NCI-H2171 treated with DMSO at 0.1 percent for 48 hours (cell line): ENCODE measurements at regions not wholly inside any gene's neighbourhood (a gene's known extent, or its start where the extent isn't known, plus 50 kb on each side); places are given as distances from the start of the nearest gene placed in this dataset.
"Not testable (repeated sequence)": the region's sequence is repeated elsewhere in the genome, so short reads cannot be mapped to it uniquely, and the experiment has no call there.

Experiments
- DNase-seq: peaks from one replicate; lab custom pipeline; 2025; lab: John Stamatoyannopoulos, UW

DNA sequence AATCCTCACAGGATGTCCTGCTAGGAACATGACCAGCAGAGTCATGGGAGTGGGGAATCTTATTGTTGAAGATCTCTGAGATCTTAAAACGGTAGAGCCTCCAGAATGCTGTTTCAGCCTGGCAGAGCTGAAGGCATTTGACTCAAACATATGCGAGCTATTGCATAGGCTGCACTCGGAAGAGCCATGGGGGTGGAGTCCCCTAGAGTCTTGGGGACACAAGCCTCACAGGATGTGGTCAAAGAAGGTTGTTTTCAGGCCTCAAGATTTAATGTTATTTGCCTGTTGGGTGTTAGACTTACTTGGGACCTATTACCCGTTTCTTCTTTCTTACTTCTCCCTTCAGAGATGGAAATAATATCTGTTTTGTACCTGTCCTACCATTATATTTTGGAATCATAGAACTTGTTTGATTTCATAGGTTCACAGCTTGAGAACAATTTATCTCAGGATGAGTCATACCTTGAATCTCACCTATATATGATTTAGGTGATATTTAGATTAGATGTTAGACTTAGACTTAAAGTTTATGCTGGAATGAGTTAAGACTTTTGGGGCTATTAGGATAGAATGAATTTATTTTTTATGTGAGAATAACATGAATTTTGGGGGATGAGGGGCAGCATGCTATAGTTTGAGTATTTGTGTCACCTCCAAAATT lies 172.2 kb upstream of the ATP2B1 start:
- DNase-seq, result no peak

- no peak for DNase-seq
Observed at GRCh38 chr12:89879766-89880165, 171.1 kb upstream of the ATP2B1 start.

- no peak for DNase-seq
Observed at GRCh38 chr12:89878950-89879349, 170.3 kb upstream of the ATP2B1 start.

DNA sequence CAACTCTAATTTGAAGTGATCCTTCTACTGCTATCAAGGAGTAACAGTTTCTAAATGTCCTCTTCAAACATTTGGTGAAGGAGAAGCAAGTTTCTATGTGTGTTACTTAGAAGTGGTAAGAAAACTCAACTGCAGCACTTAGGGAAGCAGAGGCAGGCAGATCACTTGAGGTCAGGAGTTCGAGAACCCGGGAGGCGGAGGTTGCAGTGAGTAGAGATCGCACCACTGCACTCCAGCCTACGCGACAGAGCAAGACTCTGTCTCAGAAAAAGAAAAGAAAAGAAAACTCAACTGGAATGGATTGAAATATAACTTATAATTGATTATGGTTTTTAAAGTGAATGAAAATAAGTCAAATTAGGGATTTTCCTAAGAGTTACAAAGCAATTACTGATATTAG lies 169.7 kb upstream of the ATP2B1 start:
- no peak for DNase-seq

DNA sequence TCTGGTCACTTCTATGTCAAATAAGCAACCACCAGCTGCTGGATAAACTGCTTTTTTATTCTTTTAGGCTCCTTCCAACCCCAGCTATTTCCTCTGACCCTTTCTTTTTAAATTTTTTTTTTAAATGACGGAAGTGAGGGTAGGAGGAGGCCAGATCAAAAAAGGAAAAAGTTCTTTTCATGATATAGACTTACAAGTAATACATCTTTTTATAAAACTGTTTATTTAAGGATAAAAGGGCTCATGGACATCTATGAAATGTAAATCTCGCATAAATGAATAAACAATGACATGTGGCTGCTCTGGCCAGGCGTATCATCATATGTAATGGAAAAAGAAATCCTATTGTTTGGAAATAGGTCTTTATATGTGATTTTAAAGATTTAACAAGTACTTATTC lies 169.0 kb upstream of the ATP2B1 start:
- DNase-seq, result no peak

DNA sequence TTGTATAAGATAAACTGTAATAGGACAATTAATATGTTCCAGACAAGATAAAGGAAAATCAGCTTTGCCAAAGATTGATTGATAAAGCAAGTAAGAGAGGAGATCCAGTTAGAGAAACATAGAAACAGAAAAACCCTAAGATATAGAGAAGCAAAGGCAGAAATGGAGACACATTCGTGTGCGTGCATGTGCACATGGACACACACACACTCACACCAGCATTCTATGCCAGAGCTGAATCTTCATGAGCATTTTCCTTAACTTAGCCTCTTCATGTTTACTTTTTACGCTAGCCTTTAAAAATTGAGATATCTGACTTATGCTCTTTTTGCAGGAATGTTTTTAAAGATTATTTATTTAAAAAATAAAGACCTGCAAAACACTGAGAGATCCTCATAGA lies 168.5 kb upstream of the ATP2B1 start:
- no peak for DNase-seq

GRCh38 chr12:89875809-89876208 lies 167.2 kb upstream of the ATP2B1 start:
- peak; percentile 26 for DNase-seq

- DNase-seq, result no peak
Observed at GRCh38 chr12:89875225-89875624, 166.6 kb upstream of the ATP2B1 start.

DNA sequence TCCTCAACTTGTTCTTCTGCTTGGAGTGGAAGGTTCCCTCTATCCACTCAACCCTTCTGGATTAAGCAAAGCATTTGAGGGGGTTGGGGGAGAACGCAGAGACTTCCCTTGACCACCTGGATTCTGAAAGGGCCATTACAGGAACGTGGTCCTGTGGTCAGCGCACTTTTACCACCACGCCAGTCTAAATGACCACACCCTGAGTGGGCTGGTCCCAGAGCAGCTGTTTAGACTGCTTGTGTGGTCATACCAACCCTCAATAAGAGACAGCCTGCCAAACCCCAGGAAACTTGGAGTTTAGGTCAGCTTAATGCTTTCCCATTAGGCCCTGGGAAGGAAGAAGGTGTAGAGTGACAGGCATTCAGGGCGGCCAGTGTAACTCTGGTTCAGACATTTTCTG lies 165.5 kb upstream of the ATP2B1 start:
- DNase-seq, result no peak

DNA sequence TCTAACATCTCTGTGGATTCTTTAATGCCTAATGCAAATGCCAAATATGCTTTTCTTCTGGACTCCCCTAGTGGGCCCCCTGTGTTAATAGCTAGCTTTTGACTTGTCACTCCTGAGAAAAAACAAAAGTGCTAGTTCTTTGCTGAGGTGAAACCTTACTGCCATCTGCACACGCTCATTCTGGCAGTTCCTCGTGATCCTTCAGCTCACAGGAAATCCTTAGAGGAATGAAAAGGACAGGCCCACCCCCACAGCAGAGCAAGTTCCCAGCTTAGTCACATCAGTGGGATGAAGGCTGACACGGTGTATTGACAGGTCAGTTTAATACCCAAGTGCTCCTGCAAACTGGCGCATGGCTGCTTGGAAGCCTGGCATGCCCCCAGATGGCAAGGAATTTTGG lies 165.1 kb upstream of the ATP2B1 start:
- DNase-seq, result no peak

- DNase-seq, result no peak
Observed at GRCh38 chr12:89872922-89873630, 164.4 kb upstream of the ATP2B1 start.

DNA sequence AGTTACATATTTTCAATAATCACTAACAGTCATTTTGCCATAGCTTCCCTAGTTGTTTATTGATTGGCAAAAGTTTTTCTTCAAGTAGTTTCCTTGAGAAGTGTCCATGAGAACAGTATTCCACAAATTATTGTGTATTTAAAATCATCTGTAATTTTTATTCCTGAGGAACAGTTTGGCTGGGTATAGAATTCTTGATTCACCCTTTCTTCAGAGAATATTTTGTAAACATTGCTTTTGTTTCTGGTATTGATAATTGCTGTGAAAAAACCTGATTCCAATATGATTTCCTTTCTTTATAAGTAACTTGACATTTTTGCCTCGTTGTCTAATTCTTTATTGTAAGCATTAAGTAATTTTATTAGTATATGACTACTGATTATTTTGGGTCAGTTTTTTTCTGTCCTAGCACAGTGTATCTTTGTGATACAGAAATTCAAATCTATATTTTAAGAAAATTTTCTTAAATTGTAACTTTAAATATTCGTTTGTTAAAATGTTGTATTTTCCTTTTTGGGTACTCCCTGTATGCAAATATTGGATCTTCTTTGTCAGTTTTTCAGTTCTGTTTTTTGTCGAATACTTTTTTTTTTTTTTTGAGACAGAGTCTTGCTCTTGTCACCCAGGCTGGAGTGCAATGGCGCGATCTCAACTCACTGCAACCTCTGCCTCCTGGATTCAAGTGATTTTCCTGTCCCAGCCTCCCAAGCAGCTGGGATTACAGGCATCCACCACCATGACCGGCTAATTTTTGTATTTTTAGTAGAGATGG lies 162.0 kb upstream of the ATP2B1 start:
- DNase-seq, result no peak

DNA sequence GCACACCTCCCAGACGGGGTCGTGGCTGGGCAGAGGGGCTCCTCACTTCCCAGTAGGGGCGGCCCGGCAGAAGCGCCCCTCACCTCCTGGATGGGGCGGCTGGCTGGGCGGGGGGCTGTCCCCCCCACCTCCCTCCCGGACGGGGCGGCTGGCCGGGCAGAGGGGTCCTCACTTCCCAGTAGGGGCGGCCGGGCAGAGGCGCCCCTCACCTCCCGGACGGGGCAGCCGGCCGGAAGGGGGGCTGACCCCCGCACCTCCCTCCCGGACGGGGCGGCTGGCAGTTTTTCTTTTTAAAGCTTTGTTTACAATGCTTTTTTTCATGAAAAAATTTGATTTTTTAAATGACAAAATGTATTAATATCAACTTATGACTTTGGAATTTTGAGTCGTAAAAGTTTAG lies 159.0 kb upstream of the ATP2B1 start:
- not testable (repeated sequence) for DNase-seq

DNA sequence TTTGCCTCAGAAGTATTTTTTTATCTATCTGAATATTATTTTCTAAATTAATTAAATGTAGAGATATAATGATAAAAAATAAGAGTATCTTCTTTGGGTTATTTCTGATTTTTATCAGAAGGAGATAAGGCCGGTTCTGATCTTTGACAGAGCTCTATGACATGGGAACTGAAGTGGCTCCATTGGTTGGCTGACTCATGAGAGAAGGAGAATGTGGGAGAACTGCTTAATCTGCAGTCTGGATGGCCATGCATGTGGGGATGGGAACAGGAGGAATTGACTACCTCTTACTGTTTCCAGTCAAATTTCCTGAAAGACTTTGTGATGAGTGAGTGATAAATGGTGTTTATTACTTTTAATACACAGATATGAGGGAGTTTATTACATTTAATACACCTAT lies 155.8 kb upstream of the ATP2B1 start:
- no peak for DNase-seq

- DNase-seq, result no peak
Observed at GRCh38 chr12:89863968-89864367, 155.3 kb upstream of the ATP2B1 start.

DNA sequence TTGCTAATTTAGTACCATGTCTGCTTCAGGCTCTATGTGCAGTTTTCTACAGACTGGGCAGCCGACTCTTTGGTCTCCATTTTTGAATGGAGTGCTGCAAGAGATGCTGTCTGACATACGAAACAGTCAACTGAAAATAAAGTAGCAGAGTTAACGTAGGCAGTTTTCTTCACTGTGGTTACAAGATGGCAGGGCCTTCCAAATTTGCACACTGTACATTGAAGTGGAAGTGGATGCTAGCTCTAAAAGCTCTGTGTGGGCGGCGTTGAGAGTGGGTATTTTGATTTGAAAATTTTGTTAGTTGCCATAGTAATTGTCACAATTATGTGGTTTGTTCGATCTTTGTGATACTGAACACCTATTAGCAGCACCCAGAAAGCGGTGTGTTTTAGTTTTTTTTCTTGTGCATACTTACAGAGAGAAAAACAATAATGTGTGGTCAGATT lies 154.9 kb upstream of the ATP2B1 start:
- DNase-seq, result no peak

DNA sequence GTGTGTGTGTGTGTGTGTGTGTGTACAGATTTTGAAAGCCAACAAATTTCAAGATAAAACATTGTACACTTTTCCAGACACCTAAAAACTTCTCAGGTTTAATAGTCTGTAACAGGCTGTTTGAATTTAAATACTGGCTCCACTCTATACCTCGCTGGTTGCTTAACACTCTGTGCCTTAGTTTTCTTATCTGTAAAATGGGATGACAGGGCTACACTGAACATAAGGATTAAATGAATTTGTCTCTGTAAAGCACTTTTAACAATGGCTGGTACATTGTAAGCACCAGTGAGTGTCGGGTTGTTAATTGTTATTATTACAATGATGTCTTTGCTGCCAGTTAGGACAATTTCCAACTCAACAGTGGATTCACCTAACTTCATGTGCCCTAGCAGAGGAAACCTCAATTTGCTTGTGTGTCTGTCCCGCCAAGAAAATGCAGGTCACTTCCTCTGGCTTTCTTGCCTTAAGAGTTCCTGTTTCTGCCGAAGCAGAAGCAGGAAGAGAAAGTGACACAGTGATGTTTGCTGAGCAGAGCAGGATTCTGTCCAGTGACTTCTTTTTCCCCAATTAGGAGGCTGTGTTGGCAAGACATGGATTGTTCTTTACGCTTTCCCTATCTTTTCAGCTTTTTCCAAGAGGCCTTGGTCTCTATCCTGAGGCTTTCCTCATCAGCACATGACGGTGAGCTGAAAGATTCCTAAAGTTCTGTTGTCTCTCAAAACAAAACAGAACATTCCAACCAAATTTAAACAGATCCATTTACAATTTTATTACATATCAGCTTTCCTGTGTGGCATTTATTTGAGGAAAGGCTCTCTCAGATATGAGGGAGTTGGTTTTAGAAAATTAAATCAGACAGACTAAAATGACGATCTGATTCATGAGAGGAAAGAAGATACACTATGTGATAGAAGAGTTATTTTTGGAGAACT lies 154.1 kb upstream of the ATP2B1 start:
- no peak for DNase-seq

- no peak for DNase-seq
Observed at GRCh38 chr12:89861086-89861485, 152.4 kb upstream of the ATP2B1 start.

- no peak for DNase-seq
Observed at GRCh38 chr12:89859508-89860220, 151.0 kb upstream of the ATP2B1 start.

- DNase-seq, result no peak
Observed at GRCh38 chr12:89858718-89859117, 150.1 kb upstream of the ATP2B1 start.

GRCh38 chr12:89857652-89858274 lies 149.1 kb upstream of the ATP2B1 start:
- DNase-seq, result no peak
